ENCODE measurements at regions not wholly inside any gene's neighbourhood (a gene's known extent, or its start where the extent isn't known, plus 50 kb on each side); places are given as distances from the start of the nearest gene placed in this dataset.

- H3K9ac ChIP-seq (ENCODE audit: low read depth, low read length) = no peak overlapping the region
- no peaks in the 10 kb centered on the region for H3K27me3 ChIP-seq (ENCODE audit: control insufficient read depth, insufficient read depth, low read length)
- no peaks in the 10 kb centered on the region for H3K36me3 ChIP-seq (ENCODE audit: control insufficient read depth, insufficient read depth, low read length)
- no peak overlapping the region for H3K4me3 ChIP-seq (ENCODE audit: low read depth, low read length)
- H3K9me3 ChIP-seq (ENCODE audit: control insufficient read depth, insufficient read depth, low read length) = no peaks in the 10 kb centered on the region
- H3K4me1 ChIP-seq (ENCODE audit: control insufficient read depth, insufficient read depth, low read length) = peaks cover 4% of the 10 kb centered on the region
Observed at GRCh38 chr5:115686051-115686737, 60.4 kb upstream of the TMED7 start.

- no peak overlapping the region for H3K9ac ChIP-seq (ENCODE audit: low read depth, low read length)
- H3K27me3 ChIP-seq (ENCODE audit: control insufficient read depth, insufficient read depth, low read length) = no peaks in the 10 kb centered on the region
- no peaks in the 10 kb centered on the region for H3K9me3 ChIP-seq (ENCODE audit: control insufficient read depth, insufficient read depth, low read length)
- no peak overlapping the region for H3K4me3 ChIP-seq (ENCODE audit: low read depth, low read length)
- H3K36me3 ChIP-seq (ENCODE audit: control insufficient read depth, insufficient read depth, low read length) = no peaks in the 10 kb centered on the region
- H3K4me1 ChIP-seq (ENCODE audit: control insufficient read depth, insufficient read depth, low read length) = peaks cover 4% of the 10 kb centered on the region
Observed at GRCh38 chr5:115685490-115685889, 59.7 kb upstream of the TMED7 start.

DNA sequence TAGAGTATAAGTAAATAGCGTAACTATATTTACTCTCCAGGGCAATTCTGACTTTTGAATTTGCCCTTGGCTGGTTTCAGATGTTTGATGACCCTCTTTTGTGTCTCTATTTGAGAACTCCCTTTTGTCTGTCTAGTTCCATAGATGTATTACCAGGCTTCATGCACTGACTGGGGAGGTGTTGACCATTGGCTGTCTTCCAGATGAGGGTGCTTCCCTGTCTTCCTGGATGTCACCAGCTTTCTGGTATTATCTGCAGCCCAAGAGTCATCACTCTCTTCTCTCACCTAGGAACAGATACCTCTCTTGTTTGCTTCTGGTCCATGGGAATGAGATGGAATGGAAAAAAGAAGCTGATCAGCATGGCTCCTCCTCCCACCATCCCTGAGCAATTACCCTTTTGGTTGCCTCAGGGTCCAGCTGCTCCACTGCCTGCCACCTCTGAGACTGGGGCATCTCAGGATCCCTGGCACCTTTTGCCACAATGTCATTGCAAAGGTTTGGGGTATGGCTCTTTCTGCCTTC, 58.7 kb upstream of the TMED7 start:
- H3K27me3 ChIP-seq (ENCODE audit: control insufficient read depth, insufficient read depth, low read length) = no peaks in the 10 kb centered on the region
- no peak overlapping the region for H3K9ac ChIP-seq (ENCODE audit: low read depth, low read length)
- H3K4me3 ChIP-seq (ENCODE audit: low read depth, low read length) = no peak overlapping the region
- H3K9me3 ChIP-seq (ENCODE audit: control insufficient read depth, insufficient read depth, low read length) = no peaks in the 10 kb centered on the region
- H3K4me1 ChIP-seq (ENCODE audit: control insufficient read depth, insufficient read depth, low read length) = peaks cover 4% of the 10 kb centered on the region
- H3K36me3 ChIP-seq (ENCODE audit: control insufficient read depth, insufficient read depth, low read length) = no peaks in the 10 kb centered on the region

GRCh38 chr5:115683081-115683480, 57.2 kb upstream of the TMED7 start:
- no peaks in the 10 kb centered on the region for H3K27me3 ChIP-seq (ENCODE audit: control insufficient read depth, insufficient read depth, low read length)
- H3K4me3 ChIP-seq (ENCODE audit: low read depth, low read length) = no peak overlapping the region
- H3K9ac ChIP-seq (ENCODE audit: low read depth, low read length) = no peak overlapping the region
- H3K36me3 ChIP-seq (ENCODE audit: control insufficient read depth, insufficient read depth, low read length) = no peaks in the 10 kb centered on the region
- H3K9me3 ChIP-seq (ENCODE audit: control insufficient read depth, insufficient read depth, low read length) = no peaks in the 10 kb centered on the region
- H3K4me1 ChIP-seq (ENCODE audit: control insufficient read depth, insufficient read depth, low read length) = peaks cover 4% of the 10 kb centered on the region
